Hepatocyte (in vitro differentiated cells): ENCODE measurements at regions not wholly inside any gene's neighbourhood (a gene's known extent, or its start where the extent isn't known, plus 50 kb on each side); places are given as distances from the start of the nearest gene placed in this dataset.

Experiments used
- EZH2 ChIP-seq: fragments of 200-600 bp; sonication (generic); IDR thresholded peaks from 2 replicates; pipeline ENCODE4 v1.6.1; 2016; ENCODE audit warnings: antibody characterized with exemption, mild to moderate bottlenecking, borderline replicate concordance
- TF ChIP-seq, protein P1 (sequence below): fragments of 200-600 bp; sonication (generic); IDR thresholded peaks from 2 replicates; pipeline ENCODE4 v1.5.1; 2016; ENCODE audit warnings: antibody characterized with exemption, mild to moderate bottlenecking; ENCODE audit not compliant: poor library complexity

DNA sequence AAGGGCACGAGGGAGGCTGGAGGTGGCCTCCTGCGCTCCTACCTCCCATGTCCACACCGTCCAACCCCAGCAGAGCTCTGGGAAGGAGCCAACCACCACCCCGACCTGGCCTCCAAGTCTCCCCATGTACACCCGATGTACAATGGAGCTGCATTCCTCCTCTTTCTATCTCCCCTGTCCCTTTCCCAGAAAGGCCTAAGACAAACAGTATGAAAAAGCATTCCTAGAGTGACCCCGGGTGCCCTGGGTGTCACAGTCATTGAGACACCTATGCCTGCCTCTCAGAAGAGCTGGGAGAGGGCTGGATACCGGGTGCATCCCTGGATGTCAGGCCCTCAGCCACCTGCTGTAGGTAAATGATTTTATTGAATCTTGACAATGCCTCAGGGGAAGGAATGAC lies 248.1 kb downstream of the EMX2 start:
- TF ChIP-seq, protein P1, sequence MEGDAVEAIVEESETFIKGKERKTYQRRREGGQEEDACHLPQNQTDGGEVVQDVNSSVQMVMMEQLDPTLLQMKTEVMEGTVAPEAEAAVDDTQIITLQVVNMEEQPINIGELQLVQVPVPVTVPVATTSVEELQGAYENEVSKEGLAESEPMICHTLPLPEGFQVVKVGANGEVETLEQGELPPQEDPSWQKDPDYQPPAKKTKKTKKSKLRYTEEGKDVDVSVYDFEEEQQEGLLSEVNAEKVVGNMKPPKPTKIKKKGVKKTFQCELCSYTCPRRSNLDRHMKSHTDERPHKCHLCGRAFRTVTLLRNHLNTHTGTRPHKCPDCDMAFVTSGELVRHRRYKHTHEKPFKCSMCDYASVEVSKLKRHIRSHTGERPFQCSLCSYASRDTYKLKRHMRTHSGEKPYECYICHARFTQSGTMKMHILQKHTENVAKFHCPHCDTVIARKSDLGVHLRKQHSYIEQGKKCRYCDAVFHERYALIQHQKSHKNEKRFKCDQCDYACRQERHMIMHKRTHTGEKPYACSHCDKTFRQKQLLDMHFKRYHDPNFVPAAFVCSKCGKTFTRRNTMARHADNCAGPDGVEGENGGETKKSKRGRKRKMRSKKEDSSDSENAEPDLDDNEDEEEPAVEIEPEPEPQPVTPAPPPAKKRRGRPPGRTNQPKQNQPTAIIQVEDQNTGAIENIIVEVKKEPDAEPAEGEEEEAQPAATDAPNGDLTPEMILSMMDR, result no peak
- TF ChIP-seq EZH2, result no peak
